GM12864 (cell line): ENCODE measurements at regions not wholly inside any gene's neighbourhood (a gene's known extent, or its start where the extent isn't known, plus 50 kb on each side); places are given as distances from the start of the nearest gene placed in this dataset.

Experiments
- DNase-seq: peaks from one replicate; pipeline ENCODE4 v3.0.0-alpha.2; 2011; ENCODE audit warnings: low read depth
- H3K4me3 ChIP-seq: 2 replicates; pipeline ENCODE4 v1.5.1; 2011; ENCODE audit warnings: mild to moderate bottlenecking, low read depth, low read length, control low read depth
- CTCF ChIP-seq: IDR thresholded peaks from 2 replicates; pipeline ENCODE4 v1.5.1; 2011; ENCODE audit warnings: low read depth, mild to moderate bottlenecking, moderate library complexity, low read length, control low read depth, inconsistent platforms; ENCODE audit errors: missing control alignments

DNA sequence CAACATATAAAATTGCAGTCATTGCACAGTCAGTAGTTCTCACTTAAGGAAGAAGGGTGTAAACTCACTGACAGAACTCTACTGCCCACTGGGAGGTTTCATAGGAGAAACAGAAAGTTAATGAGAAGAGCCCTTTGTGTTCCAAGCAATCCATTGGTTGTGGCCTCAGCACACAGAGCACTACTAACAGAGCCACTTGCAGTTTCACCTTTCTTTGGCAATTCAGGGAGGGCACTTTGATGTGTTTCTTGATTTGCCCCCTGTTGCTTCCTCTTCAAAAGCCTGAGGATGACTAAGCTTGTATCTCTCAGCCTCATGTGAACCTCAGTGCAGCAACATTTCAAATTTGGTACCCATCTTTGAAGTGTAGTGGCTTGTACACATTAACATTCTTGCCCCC, 409.4 kb downstream of the DMRTA1 start:
- H3K4me3 ChIP-seq, result no peak overlapping the region
- no peak for DNase-seq
- no peak for TF ChIP-seq CTCF

GRCh38 chr9:22857316-22857715, 410.7 kb downstream of the DMRTA1 start:
- no peak for DNase-seq
- no peak for TF ChIP-seq CTCF
- H3K4me3 ChIP-seq, result no peak overlapping the region

- DNase-seq, result no peak
- TF ChIP-seq CTCF, result no peak
- no peak overlapping the region for H3K4me3 ChIP-seq
Observed at GRCh38 chr9:22863106-22863505, 416.5 kb downstream of the DMRTA1 start.

GRCh38 chr9:22863736-22864135, 417.1 kb downstream of the DMRTA1 start:
- DNase-seq, result no peak
- no peak overlapping the region for H3K4me3 ChIP-seq
- TF ChIP-seq CTCF, result no peak

- no peak for TF ChIP-seq CTCF
- H3K4me3 ChIP-seq, result no peak overlapping the region
- no peak for DNase-seq
Observed at GRCh38 chr9:22893196-22893843, 446.7 kb downstream of the DMRTA1 start.

- TF ChIP-seq CTCF, result no peak
- H3K4me3 ChIP-seq, result no peak overlapping the region
- DNase-seq, result no peak
Observed at GRCh38 chr9:22898591-22898990, 452.0 kb downstream of the DMRTA1 start.

DNA sequence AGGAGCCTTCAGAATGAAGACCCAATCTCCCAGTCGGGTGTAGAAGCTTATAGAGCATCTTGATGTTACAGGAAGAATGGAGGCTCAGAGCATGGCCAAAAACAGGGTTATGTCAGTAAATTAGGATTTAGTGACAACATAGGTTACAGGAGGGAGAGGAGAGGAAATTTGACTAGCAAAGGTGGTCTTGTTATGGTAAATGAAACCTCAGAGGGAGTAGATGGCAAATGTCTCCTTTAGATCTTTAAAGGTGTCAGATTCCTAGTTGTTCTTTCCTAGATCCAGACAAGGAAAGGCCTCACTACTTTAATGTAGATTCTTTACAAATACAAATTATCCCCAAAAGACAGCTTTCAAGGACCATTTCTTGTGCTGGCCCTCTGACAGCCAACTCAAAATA, 465.0 kb downstream of the DMRTA1 start:
- DNase-seq, result no peak
- no peak for TF ChIP-seq CTCF

More for the DNA sequence above, 465.0 kb downstream of the DMRTA1 start:
- H3K4me3 ChIP-seq, result no peak overlapping the region
